ENCODE measurements at regions not wholly inside any gene's neighbourhood (a gene's known extent, or its start where the extent isn't known, plus 50 kb on each side); places are given as distances from the start of the nearest gene placed in this dataset.

DNA sequence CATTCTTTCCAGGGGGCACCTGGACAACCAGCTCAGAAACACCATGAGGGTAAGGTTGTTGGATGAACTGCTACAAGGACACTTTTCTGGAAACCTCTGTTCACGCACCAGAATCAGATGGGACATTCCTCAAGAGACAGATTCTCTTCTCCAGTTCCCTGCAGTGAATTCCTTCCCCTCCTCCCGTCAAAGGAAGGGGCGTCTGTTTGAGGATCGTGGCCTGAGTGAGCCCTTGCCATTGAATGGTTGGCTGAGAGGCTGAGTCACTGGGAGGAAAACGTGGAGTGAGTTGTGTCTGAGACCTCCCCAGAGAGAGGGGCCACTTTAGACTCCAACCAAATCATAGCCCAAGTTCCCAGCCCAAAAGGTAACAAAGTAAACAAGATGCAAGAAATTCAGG is 79.4 kb upstream of the ZNF507 start:
- TF ChIP-seq GLIS3 (CRISPR knock-in tag; IDR thresholded peaks at IDR 0.05) = no peak
- TF ChIP-seq OSR1 (CRISPR knock-in tag; IDR thresholded peaks at IDR 0.05) = no peak
- no peak for TF ChIP-seq POU6F1 (CRISPR knock-in tag; IDR thresholded peaks at IDR 0.05; ENCODE audit: borderline replicate concordance, low read depth)
- TF ChIP-seq ZNF565 (CRISPR knock-in tag; conservative IDR thresholded peaks at IDR 0.05; ENCODE audit: low read depth) = no peak
- no peak for TF ChIP-seq CSDC2 (CRISPR knock-in tag; IDR thresholded peaks at IDR 0.05)
- no peak for TF ChIP-seq ZNF70 (CRISPR knock-in tag; IDR thresholded peaks at IDR 0.05)
- TF ChIP-seq BACH2 (CRISPR knock-in tag; IDR thresholded peaks at IDR 0.05; ENCODE audit: borderline replicate concordance) = no peak
- no peak for TF ChIP-seq ARNTL (CRISPR knock-in tag; IDR thresholded peaks at IDR 0.05; ENCODE audit: borderline replicate concordance, low read depth)
- TF ChIP-seq PATZ1 (CRISPR knock-in tag; IDR thresholded peaks at IDR 0.05; ENCODE audit: borderline replicate concordance) = no peak
- no peak for TF ChIP-seq ISL1 (CRISPR knock-in tag; IDR thresholded peaks at IDR 0.05)
